GM21447 (cell line): ENCODE measurements at regions not wholly inside any gene's neighbourhood (a gene's known extent, or its start where the extent isn't known, plus 50 kb on each side); places are given as distances from the start of the nearest gene placed in this dataset.

Experiments used
- ATAC-seq: cut with Tn5 transposase; IDR thresholded peaks from one replicate; pipeline ENCODE4 v1.9.1; 2021; ENCODE audit not compliant: unreplicated experiment

GRCh38 chr15:81612631-81613030 is 238.6 kb upstream of the TMC3 start:
- ATAC-seq, result no peak

DNA sequence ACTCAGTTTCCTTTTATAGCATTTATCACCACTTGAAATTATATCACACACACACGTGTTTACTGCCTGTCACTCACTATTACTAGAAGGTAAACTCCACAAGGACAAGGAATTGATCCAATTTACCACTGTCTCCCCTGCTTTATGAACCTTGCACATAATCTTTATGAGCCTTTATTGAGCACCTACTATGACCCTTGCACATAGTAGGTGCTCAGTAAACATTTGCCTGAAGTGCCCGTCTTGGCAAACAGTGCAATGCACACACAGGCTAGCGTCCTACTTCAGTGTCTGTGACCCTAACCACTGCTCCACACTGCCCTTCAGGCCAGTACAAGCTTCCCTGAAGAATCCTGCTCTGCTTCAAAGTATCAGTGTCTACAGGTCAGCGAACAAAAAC is 237.7 kb upstream of the TMC3 start:
- no peak for ATAC-seq

DNA sequence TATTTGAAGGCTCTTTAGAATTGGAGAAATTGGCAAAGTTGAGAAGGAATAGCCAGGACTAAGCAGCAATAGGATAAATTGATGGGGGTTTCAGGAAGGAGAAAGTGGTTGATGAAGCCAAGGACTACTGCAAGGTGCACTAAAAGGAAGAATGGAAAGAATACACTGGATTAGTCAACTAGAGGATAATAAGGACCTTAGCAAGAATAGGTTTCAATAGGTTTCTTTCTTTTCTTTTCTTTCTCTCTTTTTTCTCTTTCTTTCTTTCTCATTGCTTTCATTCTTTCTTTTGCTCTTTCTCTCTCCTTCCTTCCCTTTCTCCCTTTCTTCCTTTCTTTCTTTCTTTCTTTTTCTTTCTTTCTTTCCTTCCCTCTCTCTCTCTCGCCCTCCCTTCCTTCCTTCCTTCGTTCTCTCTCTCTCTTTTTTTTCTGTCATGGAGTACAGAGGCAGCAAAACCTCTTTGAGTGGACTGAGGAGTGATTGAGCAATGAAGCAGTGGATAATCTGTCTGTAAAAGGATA is 234.4 kb upstream of the TMC3 start:
- no peak for ATAC-seq

DNA sequence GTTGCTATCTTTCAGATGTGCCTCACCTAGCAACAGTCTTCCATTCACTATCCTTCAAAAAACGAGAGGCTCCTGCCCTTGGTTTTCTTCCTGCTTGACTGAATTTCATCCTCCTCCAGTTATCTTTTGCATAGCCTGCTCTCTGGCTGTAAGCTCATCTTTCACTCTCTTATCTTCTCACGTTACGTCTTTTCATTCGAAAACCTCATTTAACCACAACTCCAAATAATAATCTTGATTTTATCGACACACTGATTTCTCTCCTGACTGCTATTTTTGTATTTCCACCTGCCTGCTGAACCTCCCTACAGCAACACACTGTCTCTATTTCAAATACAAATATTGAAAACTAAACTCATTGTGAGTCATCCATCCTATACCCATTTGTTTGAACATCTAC is 230.7 kb upstream of the TMC3 start:
- ATAC-seq, result no peak

DNA sequence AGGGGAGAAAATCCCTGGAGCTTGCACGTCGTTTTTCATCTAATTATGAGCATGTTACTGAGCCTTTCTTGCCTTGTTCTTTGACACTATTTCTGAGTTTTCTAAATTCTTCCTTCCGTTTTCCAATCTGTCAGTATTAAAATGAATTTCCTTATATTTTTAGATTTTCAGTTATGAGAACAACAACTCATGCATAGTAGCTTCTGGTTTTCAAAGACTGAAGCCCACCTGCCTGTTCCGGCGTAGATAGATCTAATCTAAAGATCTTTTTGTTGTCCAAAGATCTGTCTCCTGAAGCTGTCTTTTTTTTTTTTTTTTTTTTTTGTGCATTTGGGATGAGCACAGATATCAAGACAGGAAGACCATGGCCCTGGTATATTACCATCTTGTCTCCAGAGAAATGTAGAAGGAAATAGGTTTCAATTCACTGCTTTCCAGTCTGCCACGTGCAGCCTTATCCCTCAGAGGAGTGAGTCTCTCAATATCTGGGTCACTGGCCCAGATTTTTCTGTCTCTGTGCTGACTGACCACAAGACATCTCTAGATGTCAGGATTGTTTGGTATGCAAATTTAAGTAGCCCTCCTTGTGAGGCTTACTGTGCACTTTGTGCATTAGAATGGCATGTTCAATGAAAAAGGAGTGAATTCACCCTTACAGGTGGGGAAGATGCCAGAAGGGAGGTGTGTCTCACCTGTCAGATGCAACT is 222.3 kb upstream of the TMC3 start:
- no peak for ATAC-seq

DNA sequence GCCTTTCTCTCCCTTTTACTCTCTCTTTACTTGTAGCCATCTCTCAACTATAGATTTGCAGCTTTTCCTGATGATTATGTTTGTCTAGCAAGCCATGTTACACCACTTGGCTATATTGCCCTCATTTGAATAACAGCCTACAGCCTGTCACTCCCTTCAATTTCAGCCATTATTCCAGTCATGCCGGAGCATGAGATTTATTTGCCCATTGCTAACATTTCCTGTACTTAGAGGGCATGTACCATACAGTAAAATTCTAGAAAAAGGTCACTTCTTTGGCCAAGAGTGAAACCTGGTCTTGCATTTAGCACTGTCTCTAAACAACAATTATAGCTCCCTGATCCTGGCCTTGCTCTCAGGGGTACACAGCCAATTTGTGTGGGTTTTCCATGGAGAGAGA is 221.7 kb upstream of the TMC3 start:
- ATAC-seq, result no peak

DNA sequence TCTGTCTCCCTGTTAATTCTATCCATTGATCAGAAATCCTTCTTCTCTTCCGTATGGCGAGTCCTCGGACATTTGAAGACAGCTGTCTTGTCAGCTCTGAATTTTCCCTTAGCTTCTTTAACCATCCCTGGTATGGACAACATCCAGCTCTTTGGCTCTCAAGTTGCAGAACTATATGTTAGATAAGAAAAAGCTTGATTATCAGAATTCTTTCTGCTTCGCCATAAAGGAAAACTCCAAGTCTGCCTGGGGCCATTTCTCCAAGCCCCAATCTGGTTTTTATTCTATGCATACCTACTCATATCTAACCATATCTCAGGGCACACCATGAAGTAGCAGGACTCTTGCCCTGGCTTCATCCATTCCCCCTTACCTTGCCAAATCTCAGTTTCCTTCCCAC is 215.7 kb upstream of the TMC3 start:
- no peak for ATAC-seq

- no peak for ATAC-seq
These were observed 201.6 kb upstream of the TMC3 start for GRCh38 chr15:81575436-81576123.

DNA sequence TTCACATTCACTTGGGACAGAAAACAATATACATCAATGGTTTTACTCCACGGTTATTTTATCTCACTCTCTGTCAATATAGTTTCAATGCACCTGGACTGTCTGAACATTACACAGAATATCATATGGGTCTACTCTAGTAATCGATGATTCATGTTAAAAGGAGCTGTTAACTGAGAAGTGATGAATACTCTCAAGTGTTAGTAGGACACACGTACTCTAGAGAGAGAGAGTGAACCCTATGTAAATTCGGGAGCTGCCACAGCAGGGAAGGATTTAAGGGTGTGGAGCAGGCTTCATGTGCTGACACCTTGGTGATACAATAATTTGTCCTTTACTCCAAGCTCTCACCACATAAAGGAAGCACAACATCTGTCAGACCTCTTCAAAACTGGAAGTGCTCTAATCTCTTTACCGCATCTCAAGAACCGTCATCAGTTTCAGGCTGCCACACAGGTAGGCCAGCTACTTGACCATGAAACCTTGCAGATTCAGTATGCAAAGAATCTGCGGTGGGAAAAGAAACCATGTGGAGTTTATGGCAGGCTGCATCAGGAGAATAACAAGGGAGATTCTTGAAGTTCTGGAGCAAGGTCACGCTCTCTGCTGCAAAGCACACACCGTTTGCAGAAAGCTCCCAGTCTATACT is 199.2 kb upstream of the TMC3 start:
- no peak for ATAC-seq

DNA sequence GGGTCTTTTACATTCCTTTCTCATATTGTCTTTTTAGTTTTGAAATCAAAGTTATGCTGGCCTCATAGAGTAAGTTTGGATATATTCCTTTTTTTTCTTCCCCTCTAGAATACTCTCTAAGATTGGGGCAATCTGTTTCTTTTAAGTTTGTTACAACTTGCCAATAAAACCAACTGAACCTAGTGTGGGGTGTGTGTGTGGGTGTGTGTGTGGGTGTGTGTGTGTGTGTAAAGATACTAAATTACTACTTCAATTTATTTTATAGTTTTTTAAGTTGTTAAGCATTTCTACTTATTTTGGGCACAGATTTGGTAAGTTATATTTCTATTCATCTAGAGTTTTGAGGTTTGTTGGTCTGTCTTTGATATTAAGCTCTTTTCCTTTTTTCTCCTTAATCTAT is 198.2 kb upstream of the TMC3 start:
- ATAC-seq, result no peak

DNA sequence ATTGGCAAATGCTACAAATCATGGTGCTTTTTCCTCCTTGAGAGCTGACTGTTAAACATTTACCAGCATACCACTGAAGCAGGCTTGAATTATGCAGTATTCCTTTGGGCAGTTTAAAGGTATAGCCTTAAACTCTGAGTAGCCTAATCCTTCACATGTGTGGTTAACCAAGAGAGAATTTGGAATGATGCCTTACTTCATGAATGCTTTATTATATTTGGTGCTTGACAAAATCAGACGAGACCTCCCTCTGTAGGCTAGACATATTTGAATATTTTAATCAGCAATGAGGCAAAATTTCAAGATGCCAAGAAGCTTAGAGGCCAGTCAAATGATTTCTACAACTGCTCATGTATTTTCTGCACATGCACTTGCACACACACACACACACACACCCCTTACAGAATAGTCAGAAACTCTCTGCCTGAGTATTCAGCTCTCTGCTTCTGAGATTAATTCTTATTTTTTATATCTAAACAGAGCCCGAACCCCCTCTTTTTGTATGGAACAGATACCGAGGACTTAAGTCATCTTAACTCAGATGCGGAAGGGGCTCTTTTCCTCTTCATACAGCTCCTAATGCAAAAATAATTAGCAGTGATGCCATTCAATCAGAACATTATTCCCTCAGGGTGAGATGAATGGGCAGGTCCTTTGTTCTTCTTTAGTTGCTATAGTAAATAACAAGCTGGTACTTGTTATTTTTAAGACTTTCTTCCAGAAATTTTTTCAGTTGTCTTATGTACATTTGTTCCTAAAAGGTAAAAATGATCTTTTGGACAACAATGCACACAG is 195.5 kb upstream of the TMC3 start:
- ATAC-seq, result no peak

DNA sequence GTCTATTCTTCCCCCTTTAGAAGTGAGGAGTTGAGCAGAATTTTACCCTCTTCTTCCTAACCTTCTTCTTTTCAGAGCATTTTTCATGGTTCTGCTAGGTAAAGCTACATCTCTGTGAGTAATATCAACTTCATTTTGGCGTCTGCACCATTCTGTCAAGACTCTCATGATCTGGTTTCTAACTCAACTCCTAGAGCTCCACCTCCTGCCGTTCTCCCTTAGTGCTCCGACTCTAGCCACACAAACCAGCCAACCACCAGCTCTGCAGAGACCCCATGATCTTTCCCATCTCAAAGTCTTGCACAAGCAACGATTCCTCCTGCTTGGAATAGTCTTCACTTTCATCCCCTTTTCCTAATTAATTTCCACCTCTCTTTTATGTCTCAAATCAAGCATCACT is 193.9 kb upstream of the TMC3 start:
- ATAC-seq, result no peak

DNA sequence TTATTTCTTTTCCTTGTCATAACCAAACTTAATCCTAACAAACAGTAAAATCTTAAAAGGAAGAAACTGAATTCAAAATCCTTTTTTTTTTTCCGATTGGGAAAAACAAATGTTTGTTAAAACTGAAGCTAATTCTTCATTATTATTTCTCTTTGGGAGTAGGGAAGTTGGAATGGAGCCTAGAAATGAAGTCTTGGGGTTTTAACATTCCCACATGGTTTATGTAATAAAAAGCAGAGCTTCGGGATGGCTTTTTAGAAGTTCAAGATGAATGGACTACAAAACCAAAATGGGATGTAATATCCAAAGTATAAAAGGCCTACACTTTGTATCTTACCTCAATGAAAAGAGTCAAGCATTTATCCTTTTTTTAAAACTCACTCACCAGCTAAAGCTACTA is 189.0 kb upstream of the TMC3 start:
- no peak for ATAC-seq

DNA sequence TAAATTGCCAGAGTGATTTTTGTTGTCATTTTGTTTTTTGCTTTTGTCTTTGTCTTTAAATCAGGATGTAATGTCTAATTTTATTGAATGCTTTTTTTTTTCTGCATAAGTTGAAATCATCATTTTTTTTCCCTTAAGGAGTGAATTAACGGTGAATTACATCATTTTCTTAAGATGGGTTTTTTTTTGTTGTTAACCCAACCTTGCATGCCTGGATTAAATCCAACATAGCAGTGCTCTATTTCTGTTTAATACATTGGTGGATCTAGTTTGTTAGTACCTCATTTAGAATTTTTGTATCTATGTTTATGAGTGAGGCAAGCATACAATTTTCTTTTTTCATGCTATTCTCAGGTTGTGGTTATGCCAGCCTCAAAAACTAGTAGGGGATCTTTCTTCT is 186.4 kb upstream of the TMC3 start:
- ATAC-seq, result no peak

DNA sequence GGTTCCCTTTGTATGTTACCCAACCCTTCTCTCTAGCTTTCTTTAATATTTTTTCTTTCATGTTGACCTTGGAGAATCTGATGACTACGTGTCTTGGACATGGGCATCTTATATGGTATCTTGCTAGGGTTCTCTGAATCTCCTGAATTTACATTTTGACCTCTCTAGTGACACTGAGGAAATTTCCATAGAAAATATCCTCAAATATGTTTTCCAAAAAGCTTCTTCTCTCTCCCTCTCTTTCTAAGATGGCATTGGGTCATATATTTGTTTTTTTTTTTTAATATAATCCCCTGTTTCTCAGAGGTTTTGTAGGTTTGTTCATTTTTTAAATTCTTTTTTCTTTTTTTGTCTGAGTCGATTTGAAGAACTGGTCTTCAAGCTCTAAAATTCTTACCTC is 184.0 kb upstream of the TMC3 start:
- no peak for ATAC-seq

DNA sequence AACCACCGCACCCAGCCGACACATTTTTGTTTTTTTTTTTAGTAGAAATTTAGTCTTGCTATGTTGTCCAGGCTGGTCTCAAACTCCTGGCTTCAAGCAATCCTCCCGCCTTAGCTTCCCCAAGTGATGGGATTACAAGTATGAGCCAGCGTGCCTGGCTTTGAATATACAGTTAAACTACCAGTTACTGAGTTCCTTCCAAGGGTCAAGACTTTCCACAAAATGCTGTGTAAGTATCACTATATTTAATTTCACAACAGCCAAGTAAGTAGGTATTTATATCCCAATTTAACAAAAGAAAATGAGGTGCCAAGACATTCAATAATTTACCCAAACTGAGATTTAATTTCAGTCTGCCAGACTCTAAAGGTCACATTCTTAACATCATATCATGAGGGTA is 181.3 kb upstream of the TMC3 start:
- no peak for ATAC-seq

DNA sequence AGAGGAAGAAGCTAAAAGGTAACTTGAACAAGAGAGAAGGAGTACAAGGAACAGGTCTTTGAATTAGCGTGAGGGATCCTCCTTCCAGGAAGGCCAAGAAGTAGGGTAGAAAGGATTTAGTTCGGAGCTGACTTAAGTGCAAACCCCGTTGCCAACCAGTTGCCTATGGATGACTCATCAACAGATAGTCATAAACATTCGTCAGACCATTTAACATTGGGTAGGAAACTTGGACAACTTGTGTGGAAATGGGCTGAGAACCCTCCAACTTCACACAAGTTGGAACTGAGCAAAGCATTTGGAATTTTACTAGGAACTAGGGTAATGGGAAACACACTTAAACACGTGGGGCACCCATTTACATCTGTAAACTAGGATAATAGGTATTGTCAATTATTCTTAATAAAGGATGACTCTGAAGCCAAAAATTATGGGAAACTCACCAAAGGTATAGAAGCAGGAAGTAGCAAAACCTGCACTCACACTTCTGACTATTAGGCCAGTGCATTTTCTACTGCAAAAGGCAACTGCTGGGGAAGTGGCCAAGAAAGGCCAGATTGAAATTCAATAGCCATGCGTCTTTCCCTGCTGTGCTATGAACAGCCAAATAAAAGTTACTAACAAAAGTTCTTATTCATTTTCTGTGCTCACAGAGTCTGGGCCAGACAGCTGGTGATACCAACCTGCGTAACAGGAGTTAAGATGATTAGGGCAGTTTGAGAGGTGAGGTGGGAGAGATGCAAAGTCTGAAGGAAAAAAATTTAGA is 174.5 kb upstream of the TMC3 start:
- ATAC-seq, result no peak

GRCh38 chr15:81547521-81548132 is 173.6 kb upstream of the TMC3 start:
- no peak for ATAC-seq

GRCh38 chr15:81544385-81544784 is 170.4 kb upstream of the TMC3 start:
- ATAC-seq, result no peak

GRCh38 chr15:81540909-81541308 is 166.9 kb upstream of the TMC3 start:
- ATAC-seq, result no peak
